B cell (primary cell): ENCODE measurements at regions not wholly inside any gene's neighbourhood (a gene's known extent, or its start where the extent isn't known, plus 50 kb on each side); places are given as distances from the start of the nearest gene placed in this dataset.

Experiments used
- ATAC-seq: fragments of 200-7000 bp; cut with Tn5 transposase; one replicate; pipeline ENCODE4 v1.10.0; 2021; ENCODE audit warnings: low read depth, mild to moderate bottlenecking, moderate number of reproducible peaks, moderate library complexity
- CTCF ChIA-PET: fragments of 350-600 bp; sonication (Branson Sonifier 250); formaldehyde crosslinking; loops from one replicate; lab custom pipeline; 2021; ENCODE audit warnings: antibody characterized with exemption, inconsistent platforms; lab: Charles Lee
- POLR2A ChIA-PET: fragments of 350-600 bp; sonication (Branson Sonifier 250); formaldehyde crosslinking; loops from one replicate; lab custom pipeline; 2021; ENCODE audit warnings: antibody characterized with exemption; lab: Charles Lee
- DNase-seq: peaks from one replicate; pipeline ENCODE4 v3.0.0; 2013
- H2AFZ ChIP-seq: 2 replicates; pipeline ENCODE4 v1.6.1; 2012; ENCODE audit warnings: mild to moderate bottlenecking, low read depth, low read length; ENCODE audit not compliant: insufficient read depth, poor library complexity, severe bottlenecking
- H3K27ac ChIP-seq, 2 donors: 1 replicate in 1 of 2; 2 replicates in 1 of 2; pipeline ENCODE4 v1.5.1; 2012 to 2013; ENCODE audit warnings: low read length in 2 of 2, mild to moderate bottlenecking in 2 of 2, moderate library complexity in 1 of 2
- H3K27me3 ChIP-seq, 4 experiments: fragments of 200-600 bp in 1 of 4; sonication (generic) in 1 of 4; replicated peaks in 1 of 4; 1 replicate in 2 of 4; 2 replicates in 2 of 4; pipeline versions ENCODE4 v1.6.1 to v1.7.0; 2013 to 2016; ENCODE audit warnings: low read length in 3 of 4, mild to moderate bottlenecking in 2 of 4, mixed read lengths in 1 of 4, moderate library complexity in 1 of 4; ENCODE audit not compliant: insufficient read depth in 4 of 4, control insufficient read depth in 3 of 4; ENCODE audit errors: control extremely low read depth in 1 of 4
- H3K36me3 ChIP-seq, 2 experiments: replicated peaks in 1 of 2; 1 replicate in 1 of 2; 2 replicates in 1 of 2; pipeline versions ENCODE4 v1.6.1 to v1.7.1; 2013; ENCODE audit warnings: low read length in 1 of 2; ENCODE audit not compliant: insufficient read depth in 2 of 2, control insufficient read depth in 1 of 2; ENCODE audit errors: control extremely low read depth in 1 of 2, extremely low read depth in 1 of 2
- H3K4me1 ChIP-seq, 2 donors: fragments of 200-600 bp in 1 of 2; sonication (generic) in 1 of 2; 1 replicate in 1 of 2; 2 replicates in 1 of 2; pipeline versions ENCODE4 v1.5.1 to v1.6.1; 2013 to 2017; ENCODE audit warnings: low read length in 2 of 2; ENCODE audit not compliant: control insufficient read depth in 2 of 2, insufficient read depth in 2 of 2
- H3K4me2 ChIP-seq: replicated peaks from 2 replicates; pipeline ENCODE3; 2012; ENCODE audit warnings: mild to moderate bottlenecking, low read depth, low read length; ENCODE audit not compliant: poor library complexity, severe bottlenecking
- H3K4me3 ChIP-seq, 5 experiments: fragments of 200-600 bp in 1 of 5; sonication (generic) in 1 of 5; 1 replicate in 3 of 5; 2 replicates in 2 of 5; pipeline versions ENCODE4 v1.5.1 to v1.7.0; 2011 to 2016; ENCODE audit warnings: low read length in 4 of 5, mild to moderate bottlenecking in 4 of 5, low read depth in 2 of 5, control low read depth in 1 of 5, moderate library complexity in 1 of 5; ENCODE audit not compliant: insufficient read depth in 1 of 5; ENCODE audit errors: control extremely low read depth in 1 of 5, extremely low read depth in 1 of 5
- H3K79me2 ChIP-seq: fragments of 200-600 bp; sonication (generic); one replicate; pipeline ENCODE4 v1.6.0; 2016; ENCODE audit warnings: low read length; ENCODE audit not compliant: control insufficient read depth, insufficient read depth
- H3K9ac ChIP-seq: fragments of 200-600 bp; sonication (generic); 2 replicates; pipeline ENCODE4 v1.6.1; 2017; ENCODE audit warnings: mild to moderate bottlenecking, low read length, moderate library complexity
- H3K9me3 ChIP-seq, 3 donors: one replicate each; pipeline versions ENCODE4 v1.6.1 to v1.7.1; 2013; ENCODE audit warnings: low read length in 2 of 3; ENCODE audit not compliant: control insufficient read depth in 2 of 3, insufficient read depth in 1 of 3; ENCODE audit errors: control extremely low read depth in 1 of 3
- H4K20me1 ChIP-seq: 2 replicates; pipeline ENCODE4 v1.6.0; 2012; ENCODE audit warnings: mild to moderate bottlenecking, low read length; ENCODE audit not compliant: insufficient read depth, control insufficient read depth, poor library complexity, severe bottlenecking
- H3K27ac Mint-ChIP-seq: one replicate; pipeline ENCODE4 v1.8.0; 2021; ENCODE audit warnings: mixed read lengths
- H3K27me3 Mint-ChIP-seq: one replicate; pipeline ENCODE4 v1.8.0; 2021; ENCODE audit warnings: mixed read lengths
- H3K4me1 Mint-ChIP-seq: one replicate; pipeline ENCODE4 v1.8.0; 2021; ENCODE audit warnings: mixed read lengths
- H3K4me3 Mint-ChIP-seq: one replicate; pipeline ENCODE4 v1.8.0; 2021; ENCODE audit warnings: mixed read lengths
- H3K9me3 Mint-ChIP-seq: one replicate; pipeline ENCODE4 v1.8.0; 2022; ENCODE audit warnings: mixed read lengths; ENCODE audit not compliant: insufficient read depth
- CTCF ChIP-seq: fragments of 200-600 bp; IDR thresholded peaks from one replicate; pipeline ENCODE4 v1.8.0; 2022; ENCODE audit warnings: antibody characterized with exemption, mild to moderate bottlenecking
- EZH2 ChIP-seq: IDR thresholded peaks from 2 replicates; pipeline ENCODE4 v1.6.1; 2012; ENCODE audit warnings: borderline replicate concordance, low read depth, mild to moderate bottlenecking, moderate library complexity, low read length; ENCODE audit not compliant: insufficient read depth, poor library complexity, severe bottlenecking
- WGBS: methylation state at CpG from one replicate; pipeline ENCODE4 v1.1.5; 2013; ENCODE audit warnings: missing lambda C conversion rate; ENCODE audit not compliant: insufficient coverage; 5-methylcytosine and 5-hydroxymethylcytosine counted together
- intact Hi-C: fragments of 100-400 bp; cut with micrococcal nuclease; formaldehyde crosslinking; loops from one replicate; pipeline ENCODE4 v1.10.0; 2022

GRCh38 chr5:66329078-66329477 is 185.0 kb downstream of the SREK1 start:
- Histone ChIP-seq H3K27ac (no peak overlapping the region), H3K36me3 (no peaks in the 10 kb centered on the region), H3K4me2 (no peak overlapping the region), H3K79me2 (no peaks in the 10 kb centered on the region), H3K9me3 (peaks cover 0 to 5% (median 0%) of the 10 kb centered on the region in 3 donors), H3K27me3 (peaks cover 0 to 9% (median 0%) of the 10 kb centered on the region in 4 experiments), H3K9ac (no peak overlapping the region), H2AFZ (no peak overlapping the region), H4K20me1 (no peaks in the 10 kb centered on the region), H3K4me1 (no peaks in the 10 kb centered on the region), H3K4me3 (no peak overlapping the region)
- Mint-ChIP-seq H3K9me3 (no peaks in the 10 kb centered on the region), H3K27me3 (peaks cover 11% of the 10 kb centered on the region), H3K4me1 (no peaks in the 10 kb centered on the region), H3K4me3 (no peak overlapping the region), H3K27ac (no peak overlapping the region)
- 95% methylated on average over 3 of the region's 3 CpGs for WGBS
- intact Hi-C loops: no loop called here
- POLR2A ChIA-PET: no interaction called here
- no peak for DNase-seq
- ATAC-seq: no peak
- TF ChIP-seq EZH2 (no peak), CTCF (no peak)
- CTCF ChIA-PET: interaction anchor here (1.0 to 2.5 kb wide), 2 partner anchors 22 to 428 kb away, joined by 3 to 14 read pairs; no protein-coding TSS in a partner anchor

GRCh38 chr5:66333192-66333591 is 189.1 kb downstream of the SREK1 start:
- Histone ChIP-seq H4K20me1 (no peaks in the 10 kb centered on the region), H3K4me2 (no peak overlapping the region), H3K27me3 (peaks cover 0 to 2% (median 0%) of the 10 kb centered on the region in 4 experiments), H3K79me2 (no peaks in the 10 kb centered on the region), H2AFZ (no peak overlapping the region), H3K4me1 (no peaks in the 10 kb centered on the region), H3K9ac (no peak overlapping the region), H3K4me3 (no peak overlapping the region), H3K9me3 (peaks cover 0 to 5% (median 0%) of the 10 kb centered on the region in 3 donors), H3K27ac (no peak overlapping the region), H3K36me3 (no peaks in the 10 kb centered on the region)
- no peaks in the 10 kb centered on the region for H3K4me1 Mint-ChIP-seq
- CTCF ChIA-PET: interaction anchor here (1.0 to 2.1 kb wide), 3 partner anchors 11 to 27 kb away, joined by 4 to 9 read pairs (median 4); no protein-coding TSS in a partner anchor
- ATAC-seq: no peak
- no peaks in the 10 kb centered on the region for H3K9me3 Mint-ChIP-seq
- H3K27me3 Mint-ChIP-seq: peaks cover 26% of the 10 kb centered on the region
- H3K27ac Mint-ChIP-seq: no peak overlapping the region
- no peak for DNase-seq
- intact Hi-C loops: no loop called here
- POLR2A ChIA-PET: no interaction called here
- H3K4me3 Mint-ChIP-seq: no peak overlapping the region
- no peak for TF ChIP-seq CTCF
- no peak for TF ChIP-seq EZH2
- WGBS: 100% methylated on average over 2 of the region's 3 CpGs
